Fibroblast of skin of left quadriceps (primary cell): ENCODE measurements at regions not wholly inside any gene's neighbourhood (a gene's known extent, or its start where the extent isn't known, plus 50 kb on each side); places are given as distances from the start of the nearest gene placed in this dataset.
A peak's percentile ranks its signal among the peaks of the same experiment; 100 is the strongest.
"Not testable (repeated sequence)": the region's sequence is repeated elsewhere in the genome, so short reads cannot be mapped to it uniquely, and the experiment has no call there.

Experiments used
- DNase-seq, 2 experiments: peaks; one replicate each; pipeline ENCODE4 v3.0.0-alpha.2; 2013; ENCODE audit warnings: low read depth in 2 of 2

DNA sequence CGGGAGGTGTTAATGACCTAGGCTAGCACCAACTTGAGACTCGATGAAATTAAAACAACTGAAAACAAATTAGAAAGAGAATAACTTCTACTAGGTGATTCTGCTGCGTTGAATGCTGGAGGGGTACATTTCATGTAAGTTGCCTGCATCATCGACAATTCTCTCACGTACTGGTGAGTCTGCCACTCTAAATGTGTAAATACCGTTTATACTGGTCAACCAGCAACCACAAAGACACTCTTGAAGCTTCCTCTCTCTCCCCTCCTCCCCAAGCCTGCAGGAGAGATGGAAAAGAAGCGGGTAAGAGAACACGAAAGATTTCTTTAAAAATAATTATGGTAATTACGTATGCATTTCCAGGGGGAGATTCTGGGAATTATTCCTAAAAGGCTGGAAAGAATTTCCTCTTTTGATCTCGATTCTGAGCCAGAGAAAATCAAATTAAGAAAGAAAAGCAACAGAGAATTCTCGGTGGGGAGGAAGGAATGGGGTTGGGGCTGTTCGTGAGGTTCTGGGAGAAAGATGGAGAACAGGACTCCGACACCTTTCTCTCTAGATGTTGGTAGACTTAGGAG lies 68.6 kb upstream of the MRTFB start:
- DNase-seq, result no peak

DNA sequence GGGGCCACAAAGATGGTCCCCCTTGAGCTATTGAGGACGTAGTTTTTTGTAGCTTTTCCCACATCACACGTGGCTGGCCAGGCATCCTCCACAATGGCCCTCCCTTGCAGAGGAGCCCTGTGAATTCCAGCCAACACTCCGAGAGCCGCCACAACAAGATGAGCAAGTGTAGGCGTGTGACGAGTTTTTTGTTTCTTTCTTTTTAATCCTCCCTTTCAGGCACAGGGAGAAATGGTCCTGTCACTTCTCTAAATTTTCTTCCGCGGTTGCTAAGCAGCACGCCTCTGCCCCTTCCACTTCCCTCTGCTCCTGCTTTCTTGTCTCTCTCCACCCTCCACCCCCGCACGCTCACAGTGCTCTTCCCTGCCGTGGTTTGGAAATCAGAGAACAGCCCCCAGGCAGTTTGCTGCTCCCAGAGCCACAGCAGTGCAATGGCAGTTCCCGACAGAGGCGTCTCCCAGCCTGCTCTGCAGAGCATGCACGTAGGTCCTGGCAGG lies 68.0 kb upstream of the MRTFB start:
- DNase-seq, result peak in 1 of 2 experiments; percentile 29

DNA sequence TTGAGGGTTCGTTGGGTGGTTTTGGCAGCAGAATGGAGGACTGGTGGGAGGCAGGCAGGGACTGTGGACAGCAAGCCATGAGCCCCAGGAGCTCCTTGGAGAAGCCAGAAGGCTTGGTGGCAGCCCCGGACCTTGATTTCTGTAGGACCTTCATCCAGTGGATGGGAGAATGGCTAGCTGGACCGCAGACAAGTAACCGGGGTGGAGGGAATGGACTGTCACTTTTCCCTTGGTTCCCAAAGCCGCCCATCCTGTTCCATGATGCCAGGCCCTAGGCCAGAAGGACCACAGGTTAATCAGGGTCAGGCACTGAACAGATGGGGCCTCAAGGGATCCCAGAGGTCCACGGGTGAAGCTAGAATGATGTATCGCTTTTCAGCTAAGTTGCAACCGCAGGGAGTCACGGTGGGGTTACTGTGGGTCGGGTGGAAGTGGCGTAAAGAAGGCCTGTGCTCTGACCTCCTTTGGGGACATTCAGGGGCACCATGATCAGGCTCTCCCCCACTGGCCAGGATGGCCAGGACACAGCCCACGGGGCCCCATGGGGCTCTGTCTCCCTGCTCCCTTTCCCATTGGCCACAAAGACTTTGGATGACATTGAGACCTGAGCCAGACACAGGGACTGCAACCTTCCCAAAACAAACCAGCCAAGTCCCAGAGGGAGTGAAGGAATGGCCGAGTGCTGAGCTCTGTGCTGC lies 66.9 kb upstream of the MRTFB start:
- no peak for DNase-seq

DNA sequence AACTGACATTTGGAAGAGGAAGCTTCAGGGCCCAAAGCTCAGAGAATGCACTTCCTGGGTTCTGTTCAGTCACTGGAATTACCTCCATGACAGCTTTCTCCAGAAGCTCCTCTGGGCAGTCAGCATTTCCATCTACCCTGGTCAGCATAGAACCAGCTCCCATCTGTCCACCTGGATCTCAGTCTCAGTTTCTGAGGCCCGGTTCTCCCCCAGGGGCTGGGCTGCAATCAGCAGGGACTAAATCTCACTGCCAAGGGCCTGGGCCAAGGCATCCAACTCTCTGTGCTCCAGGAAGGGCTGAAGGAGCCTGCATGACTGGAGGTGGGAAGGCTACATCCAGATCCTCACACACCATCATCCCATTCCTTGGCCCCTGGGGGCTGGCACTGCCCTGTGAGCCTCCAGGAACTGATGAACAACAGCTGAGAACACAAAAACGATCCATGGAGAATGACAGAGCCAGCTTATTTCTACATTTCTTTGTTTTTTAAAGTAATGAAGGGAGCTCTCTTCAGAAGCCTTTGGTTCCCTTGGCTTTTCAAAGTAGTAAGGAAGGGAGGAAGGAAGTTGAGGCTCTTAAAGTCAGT lies 66.3 kb upstream of the MRTFB start:
- DNase-seq, result no peak

DNA sequence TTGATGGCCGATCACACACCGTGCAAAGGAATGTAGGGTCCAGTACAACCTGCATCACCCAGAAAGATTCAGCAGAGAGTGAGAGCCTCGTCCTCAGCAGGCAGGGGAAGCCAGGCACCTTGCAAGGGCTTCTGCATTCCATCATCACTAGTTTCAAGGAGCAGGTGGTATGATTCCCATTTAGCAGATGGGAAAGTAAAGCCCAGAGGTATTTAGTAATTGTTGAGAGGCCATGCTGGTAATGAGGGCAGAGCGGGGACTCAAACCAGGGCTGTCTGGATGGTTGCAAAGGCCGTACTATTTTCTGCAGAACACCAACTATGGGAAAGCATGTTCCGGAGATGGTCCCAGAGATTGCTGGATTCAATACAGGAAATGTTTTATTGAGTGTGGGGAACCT lies 65.8 kb upstream of the MRTFB start:
- DNase-seq, result no peak

DNA sequence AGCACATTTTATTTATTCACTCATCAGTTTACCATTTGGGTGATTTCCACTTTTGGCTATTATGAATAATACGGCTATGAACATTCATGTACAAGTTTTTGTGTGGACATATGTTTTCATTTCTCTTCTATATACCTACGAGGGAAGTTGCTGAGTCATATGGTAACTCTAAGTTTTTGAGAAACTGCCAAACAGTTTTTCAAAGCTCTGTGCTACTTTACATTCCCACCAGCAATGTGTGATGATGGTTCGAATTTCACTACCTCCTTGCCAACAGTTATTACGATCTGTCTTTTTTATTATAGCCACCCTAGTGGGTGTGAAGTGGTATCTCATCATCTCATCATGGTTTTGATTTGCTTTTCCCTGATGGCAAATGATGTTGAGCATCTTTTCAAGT lies 63.7 kb upstream of the MRTFB start:
- peak; percentile 96 for DNase-seq

DNA sequence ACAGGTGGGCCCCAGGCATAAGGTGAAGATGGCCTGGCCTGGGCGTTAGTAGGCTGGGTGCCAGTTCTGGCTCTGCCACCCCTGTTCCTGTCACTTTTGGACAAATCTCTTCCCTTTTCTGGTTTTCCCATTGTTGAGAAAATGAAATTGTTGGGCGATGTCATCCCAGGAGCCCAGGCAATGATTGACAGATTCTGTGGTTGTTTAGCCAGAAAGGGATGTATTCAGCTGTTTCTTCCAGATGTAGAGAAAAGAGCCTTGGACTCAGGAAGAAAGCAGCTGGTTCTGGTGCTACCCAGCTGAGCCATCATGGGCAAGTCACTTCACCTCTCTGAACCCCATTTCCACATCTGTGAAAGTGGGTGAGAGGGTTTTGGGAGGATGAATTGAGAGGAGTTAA lies 60.1 kb upstream of the MRTFB start:
- DNase-seq, result no peak

DNA sequence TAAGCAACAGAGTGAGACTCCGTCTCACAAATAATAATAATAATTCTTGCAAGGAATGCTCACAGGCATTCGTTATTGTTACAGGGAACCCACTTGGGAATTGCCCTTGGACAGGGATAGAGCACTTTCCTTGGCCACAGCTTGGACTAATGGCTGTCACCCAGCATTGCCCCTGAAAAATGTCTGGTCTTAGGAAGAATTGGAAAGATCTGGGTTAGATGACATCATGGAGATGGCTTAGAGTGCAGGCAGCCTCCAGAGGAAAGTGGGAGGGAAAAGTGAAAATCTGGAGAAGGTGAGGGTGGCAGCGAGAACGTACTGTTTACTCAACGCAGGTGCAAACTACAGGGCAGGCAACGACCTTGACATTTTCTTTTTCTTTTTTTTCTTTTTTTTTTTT lies 59.3 kb upstream of the MRTFB start:
- no peak for DNase-seq

DNA sequence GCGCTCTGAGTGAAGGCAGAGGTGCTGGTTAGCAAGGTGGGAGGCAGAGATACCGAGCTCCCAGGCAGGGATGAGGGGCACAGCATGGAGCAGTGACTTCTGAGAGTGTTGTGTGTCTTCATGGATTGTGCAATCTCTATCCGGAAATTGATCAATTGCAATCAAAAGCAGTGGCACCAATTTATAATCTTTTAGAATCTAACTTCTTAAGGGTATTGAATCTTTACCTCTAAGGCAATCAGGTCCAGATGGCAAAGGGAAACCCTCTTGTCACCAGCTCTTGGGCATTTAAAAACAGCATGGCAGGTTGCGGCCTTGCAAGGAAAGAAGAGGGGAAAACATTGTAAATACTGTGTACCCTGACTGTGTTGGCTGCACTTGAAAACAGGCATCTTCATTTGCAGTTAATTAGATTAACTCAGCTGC lies 58.0 kb upstream of the MRTFB start:
- DNase-seq, result no peak

DNA sequence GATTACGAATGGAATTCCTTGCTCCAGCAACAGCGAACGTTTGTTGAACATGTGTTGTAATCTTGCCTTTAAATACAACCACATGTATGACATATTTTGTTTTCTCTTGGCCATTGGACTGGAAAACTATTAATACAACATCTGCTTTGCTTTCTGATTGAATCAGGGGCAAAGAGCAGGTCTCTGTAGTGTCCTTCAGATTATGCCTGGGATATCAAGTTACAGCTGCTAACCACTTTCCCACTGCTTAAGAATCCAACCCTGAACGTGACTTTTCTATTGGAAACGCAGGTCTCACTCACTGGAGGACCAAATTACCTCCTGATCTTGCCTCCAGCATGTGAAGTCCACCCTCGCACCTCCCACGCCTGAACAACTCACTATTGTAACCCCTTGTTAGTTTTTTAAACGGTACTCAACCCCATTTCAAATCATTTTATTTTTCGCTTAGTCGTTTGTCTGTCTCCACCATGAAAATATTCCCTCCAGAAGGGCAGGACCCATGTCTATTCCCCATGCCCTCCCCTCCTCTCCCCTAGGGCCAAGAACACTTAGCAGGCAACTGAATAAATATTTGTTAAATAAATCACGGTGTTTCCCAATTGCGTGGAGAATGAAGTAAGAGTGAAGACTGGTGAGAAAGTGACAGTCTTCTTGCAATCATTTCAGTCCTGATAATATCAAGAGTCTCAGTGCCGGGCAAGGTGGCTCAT lies 57.4 kb upstream of the MRTFB start:
- DNase-seq, result peak; percentile 92 to 93

DNA sequence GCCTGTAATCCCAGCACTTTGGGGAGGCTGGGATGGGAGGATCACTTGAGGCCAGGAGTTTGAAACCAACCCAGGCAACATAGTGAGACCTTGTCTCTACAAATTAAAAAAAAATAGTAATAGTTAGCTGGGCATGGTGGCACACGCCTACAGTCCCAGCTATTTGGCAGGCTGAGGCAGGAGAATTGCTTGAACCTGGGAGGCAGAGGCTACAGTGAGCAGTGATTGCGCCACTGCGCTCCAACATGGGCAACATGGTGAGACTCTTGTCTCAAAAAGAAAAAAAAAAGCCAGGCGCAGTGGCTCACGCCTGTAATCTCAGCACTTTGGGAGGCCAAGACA lies 56.9 kb upstream of the MRTFB start:
- DNase-seq, result no peak

DNA sequence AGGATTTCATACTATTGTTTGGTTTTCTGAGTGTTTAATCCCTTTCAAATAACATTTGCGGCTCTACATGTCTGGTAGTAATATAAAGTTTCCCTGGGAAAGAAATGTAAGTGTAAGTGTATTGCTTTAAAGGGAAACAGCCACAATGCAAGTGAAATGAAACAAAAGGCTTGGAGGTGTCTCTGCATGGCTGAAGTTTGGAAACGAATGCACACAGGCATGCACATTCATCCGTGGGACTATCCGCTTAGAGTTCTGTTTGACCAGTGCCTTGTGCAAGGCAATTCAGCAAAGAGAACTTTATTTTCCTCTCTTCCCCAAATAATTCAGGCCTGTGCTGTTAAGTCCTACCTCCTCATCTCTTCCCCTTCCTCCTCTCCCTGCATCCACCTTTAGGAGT lies 56.1 kb upstream of the MRTFB start:
- DNase-seq, result no peak

DNA sequence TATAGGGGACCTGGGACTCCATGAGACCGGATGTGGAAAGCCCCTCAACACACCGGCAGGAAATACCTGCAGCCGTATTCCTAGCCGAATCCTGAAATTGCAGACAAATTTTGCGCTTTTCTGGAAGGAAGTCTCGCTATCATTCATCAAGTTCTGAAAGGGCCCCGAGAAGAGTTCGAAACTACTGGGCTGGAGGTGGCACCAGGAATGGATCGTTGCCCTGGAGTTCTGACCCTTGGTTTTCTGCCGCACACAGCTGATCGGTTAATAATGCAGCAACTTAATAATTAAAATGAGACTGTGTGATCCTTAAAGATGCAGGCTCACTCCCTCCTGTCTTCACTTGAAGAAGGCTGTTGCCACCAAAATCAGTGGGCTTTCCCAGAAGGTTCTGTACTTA lies 55.7 kb upstream of the MRTFB start:
- DNase-seq, result no peak

DNA sequence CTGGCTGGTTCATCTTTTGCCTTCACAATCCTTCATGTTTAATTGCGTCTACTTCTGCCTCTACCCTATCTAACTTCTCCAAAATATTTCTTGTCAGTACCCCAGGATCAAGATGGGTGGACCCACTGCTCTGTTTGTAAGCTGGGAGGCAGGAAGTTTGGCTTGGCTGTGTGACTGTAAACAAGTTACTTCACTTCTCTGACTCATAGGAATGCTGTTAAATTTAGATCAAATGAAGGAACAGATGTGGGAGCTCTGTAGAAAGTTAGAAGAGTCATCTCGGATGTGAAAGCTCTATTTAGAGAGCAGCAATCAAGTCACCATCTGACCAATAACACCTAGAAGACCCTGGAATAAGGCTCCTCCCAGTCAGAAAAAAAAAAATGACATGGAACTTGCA lies 55.2 kb upstream of the MRTFB start:
- peak; percentile 56 to 64 for DNase-seq

DNA sequence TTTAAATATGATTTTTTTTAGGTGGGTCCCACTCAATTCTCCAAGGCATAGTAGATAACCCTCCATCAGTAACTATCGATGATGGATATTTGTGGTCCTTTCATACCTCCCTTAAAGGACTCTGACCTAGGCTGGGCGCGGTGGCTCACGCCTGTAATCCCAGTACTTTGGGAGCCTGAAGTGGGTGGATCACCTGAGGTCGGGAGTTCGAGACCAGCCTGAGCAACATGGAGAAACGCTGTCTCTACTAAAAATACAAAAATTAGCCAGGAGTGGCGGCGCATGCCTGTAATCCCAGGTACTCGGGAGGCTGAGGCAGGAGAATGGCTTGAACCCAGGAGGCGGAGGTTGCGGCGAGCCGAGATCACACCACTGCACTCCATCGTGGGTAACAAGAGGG lies 54.8 kb upstream of the MRTFB start:
- DNase-seq, result not testable (repeated sequence)

DNA sequence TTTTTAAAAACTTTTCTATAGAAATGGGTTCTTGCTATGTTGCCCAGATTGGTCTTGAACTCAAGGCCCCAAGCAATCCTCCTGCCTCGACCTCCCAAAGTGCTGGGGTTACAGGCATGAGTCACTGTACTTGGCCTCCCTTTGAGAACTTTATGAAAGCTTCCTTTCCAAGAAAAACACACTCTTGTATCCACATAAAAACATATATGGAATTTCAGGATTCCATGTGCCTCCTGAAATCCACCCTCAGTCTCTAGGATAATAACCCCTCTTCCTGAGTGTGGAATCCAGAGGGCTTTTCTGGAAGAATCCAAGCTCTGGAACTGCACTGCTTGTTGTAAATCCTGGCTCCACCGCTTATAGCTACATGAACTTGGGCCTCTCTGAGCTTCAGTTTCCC lies 53.2 kb upstream of the MRTFB start:
- DNase-seq, result no peak

DNA sequence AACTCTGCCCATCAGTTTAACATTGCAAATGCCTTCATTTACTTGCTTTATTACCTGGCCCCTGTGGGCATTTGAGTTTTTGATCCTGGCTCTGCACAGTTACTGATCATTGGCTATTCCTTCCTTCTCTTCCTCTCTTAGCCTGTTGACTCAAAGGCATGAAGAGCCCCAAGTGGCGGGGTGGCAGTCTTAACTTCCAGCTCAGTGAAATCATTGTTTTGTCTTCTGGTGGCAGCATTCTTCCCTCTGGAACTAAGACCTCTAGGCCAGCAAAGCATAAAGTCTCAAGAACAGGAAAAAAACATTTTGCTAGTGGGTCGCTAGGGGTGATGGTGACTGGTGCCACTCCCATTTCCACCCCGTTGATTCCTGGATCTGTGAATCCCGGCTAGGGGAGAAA lies 52.3 kb upstream of the MRTFB start:
- no peak for DNase-seq

DNA sequence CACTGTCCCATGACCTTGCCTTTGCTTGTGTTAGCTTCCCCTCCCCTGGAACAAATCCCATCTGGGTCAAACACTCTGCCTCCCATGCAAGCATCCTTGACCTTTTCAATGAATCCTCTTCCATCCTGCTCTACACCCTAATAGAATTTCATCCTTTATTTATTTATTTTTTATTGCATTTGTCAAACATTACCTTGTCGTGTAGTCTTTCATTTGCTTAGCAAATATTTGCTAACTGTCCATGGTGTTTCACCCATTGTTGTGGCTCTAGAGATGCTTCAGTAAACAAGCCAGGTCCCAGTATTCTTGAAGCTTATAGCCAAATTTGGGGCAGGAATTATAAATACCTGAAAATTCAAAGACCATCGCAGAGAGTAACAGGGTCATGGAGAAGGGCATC lies 51.0 kb upstream of the MRTFB start:
- no peak for DNase-seq
